ENCODE measurements at regions not wholly inside any gene's neighbourhood (a gene's known extent, or its start where the extent isn't known, plus 50 kb on each side); places are given as distances from the start of the nearest gene placed in this dataset.

DNA sequence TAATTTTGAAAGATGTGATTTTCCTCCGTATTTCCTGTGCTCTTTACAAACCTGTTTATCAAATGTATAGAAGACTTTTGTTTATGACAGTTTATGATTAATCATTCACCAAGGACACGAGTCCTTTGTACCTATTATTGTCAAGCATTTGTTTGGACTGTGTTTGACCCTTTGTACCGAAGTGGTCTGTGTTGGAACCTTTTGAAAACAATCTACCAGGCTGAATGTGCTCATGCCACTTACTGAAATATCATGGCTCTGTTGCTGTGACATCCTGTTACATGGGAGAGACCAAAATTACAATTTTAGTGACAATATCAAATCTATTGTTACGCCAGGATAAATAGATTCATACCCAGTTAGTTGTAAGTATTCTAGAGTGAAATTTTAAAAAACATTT is 193.6 kb downstream of the IRS2 start:
- no peak for DNase-seq

DNA sequence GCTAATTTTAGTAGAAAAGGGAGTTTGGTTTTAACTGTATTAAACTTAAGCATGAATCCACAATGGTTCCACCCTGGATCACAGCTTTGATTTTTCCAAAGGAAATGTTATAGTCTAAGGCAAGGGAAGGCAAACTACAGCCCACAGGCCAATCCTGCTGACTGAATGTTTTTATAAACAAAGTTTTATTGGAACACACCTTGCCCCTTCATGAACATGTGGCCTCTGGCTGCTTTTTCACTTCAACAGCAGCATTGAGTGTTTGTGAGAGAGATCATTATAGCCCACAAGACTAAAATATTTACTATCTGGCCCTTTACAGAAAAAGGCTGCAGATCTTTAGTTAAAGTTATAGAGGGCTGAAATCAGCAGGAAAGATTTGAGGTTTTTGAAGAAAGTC is 198.7 kb downstream of the IRS2 start:
- DNase-seq = no peak

DNA sequence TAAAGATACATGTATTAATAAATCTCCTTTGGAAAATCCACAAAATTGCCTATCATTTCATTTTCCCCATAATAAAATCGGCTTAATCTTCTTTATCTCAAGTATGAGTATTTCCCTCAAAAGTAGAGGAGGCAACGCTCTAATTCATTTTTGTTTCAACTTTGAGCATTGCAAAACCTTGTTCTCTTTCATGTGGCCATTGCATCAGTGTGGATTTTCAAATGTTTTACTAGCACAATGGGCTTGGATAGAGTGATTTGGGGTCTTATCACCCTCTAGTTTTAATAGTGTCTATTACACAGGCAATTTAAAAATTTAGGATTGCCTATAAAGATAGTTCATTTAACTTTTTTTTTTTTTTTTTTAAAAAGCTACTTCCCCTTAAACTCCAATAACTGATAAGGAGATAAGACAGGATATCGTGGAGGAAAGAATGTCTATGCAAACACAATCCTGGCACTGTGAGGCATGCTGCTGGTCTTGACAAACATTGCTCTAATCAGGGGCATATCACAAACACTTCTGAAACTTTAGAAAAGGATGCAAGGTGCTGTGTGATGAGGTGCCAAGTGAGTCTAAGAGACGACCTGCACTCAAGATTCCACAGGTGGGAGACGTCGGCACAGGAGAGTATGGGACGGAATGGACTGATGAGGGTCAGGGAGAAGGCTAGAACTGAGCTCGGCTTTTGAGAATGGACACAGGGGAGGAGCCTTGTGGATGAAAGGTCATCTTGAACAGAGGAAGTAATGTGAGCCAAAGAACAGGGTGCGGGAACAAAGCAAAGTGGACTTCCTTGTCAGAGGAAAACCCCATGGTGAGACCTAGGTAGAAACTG is 199.7 kb downstream of the IRS2 start:
- no peak for DNase-seq

DNA sequence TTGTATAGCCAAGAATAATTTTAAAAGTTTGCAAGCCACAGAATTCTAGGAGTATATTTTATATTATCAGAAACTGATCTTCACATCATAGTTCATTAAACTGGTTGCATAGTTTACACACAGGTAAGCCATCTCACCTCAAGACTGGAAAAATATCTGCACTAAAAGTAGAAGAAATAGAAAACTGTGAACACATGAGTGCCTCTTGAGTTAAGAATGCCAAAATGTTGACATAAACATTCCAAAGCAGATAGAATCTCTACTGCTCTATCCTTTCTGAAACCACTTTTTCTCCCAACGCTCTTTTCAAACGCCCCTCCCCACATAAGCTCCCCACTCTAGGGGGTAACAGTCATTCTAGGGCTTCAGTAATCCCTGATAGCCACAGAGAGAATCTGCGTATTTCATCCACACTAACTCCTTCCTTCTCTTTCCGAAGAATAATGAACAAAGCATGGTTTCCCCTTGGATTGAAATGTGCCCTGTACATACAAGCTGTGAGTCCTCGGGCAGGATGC is 201.5 kb downstream of the IRS2 start:
- DNase-seq = no peak

DNA sequence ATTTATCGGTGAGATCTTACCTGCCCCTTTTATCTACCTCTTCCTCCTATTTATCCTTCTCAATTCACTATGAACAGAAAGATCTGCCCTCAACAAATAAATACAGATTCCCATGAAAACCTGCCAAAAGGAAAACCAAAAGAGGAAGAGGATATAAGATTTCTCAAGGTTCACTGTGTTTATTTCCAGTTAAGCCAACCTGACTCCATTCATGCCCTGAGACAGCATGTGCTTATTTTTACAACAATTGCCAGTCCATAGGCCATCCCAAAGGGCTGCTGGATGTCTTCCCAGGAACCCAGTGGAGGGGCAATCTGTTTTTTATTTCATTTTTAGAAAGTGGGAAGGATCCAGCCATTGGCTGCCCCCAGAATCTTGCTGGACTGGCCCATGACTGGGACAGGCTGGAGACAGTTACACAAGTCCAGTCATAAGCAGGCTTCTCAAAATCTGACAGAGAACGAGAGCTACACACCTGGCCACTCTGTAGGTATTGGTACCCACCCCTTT is 209.1 kb downstream of the IRS2 start:
- DNase-seq = no peak

DNA sequence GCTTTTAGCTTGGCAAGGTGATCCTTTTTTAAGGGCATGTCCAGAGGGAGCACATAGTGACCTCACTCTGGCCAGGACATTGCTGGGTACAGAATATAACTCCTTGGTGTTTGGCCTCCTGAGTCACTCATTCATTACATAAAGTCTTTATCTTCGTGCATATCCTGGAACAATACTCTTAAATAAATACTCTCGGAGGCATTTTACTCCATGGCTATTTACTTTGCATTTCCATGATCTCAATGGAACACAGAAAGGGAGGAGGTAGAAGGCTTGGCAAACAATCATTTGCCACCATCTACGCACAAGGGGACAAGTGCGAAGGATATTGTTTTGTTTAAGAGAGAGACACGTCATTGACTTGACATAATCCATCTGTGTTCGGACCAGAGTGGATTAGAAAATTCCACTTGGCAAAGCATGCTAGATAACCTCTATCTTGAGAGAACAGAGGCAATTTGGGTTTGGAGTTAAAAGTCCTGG is 210.0 kb downstream of the IRS2 start:
- DNase-seq = no peak

DNA sequence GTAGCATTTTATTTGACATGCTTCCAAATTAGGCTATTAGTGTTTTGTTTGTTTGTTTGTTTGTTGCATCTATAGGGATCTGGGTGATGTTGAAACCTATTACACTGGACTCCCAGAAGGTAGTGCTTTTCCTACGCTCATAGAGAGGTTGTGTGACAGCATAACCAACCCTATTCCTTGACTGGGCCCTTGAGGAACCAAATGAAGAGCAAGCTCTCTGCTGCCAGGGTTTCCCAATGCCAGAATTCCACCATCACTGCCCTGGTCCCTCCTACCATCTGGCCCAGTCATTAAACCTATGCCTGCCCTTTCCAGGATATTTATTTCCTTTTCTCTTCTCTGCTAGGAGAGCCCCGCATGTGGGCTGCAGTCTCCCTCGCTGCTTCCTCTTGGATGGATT is 210.6 kb downstream of the IRS2 start:
- DNase-seq = no peak

DNA sequence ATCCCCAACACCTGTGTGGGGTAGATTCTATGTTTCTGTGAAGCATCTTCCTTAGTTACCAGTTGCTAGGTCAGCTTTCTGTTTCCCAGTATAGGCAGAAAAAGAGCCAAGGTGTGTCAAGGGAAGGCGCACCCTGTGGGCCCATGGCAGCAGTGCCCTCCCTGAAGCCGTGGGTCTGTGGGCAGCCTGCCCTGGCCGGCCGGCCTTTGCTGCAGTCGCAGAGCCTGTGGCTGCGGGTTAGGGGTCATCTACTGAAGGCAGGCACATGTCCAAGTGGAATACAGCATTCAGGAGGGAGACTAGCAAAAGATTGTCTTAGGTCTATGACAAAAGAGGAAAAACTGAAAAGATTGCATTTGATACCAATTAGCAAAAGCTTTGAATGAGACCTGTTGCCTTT is 214.0 kb downstream of the IRS2 start:
- no peak for DNase-seq

DNA sequence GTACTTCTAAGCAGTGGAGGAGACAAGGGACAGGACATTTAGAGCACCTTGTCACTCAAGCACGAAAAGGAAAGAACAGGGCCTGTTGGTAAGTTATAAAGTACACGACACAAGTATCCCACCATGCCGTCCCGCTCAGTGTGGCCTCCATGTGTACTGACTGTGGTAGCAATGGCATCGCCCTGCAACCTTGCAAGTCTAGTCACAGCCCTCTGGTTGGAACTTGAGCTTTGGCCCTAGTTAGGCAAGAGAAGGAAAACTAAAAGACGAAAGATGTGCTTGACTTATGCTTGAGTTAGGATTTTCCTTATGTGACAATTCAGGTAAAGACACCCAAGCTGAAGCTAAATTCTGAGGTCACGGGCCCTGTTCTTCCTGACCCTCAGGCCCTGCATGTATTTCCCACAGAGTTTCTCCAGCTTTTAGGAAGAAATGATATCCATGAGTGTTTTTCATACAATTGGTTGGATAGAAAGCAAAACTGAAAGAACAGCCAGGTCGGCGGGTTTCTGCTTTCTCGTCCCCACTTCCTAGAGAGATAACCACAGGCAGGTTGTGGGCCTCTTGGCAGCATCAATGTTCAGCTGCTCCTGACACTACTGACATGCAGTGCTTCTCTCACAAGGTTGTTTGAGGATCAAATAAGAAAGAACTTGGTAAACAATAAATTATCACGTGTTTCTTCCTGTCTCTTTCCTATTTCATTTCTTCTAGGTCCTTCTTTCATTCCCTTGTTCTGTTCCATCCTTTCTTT is 216.2 kb downstream of the IRS2 start:
- DNase-seq = no peak

DNA sequence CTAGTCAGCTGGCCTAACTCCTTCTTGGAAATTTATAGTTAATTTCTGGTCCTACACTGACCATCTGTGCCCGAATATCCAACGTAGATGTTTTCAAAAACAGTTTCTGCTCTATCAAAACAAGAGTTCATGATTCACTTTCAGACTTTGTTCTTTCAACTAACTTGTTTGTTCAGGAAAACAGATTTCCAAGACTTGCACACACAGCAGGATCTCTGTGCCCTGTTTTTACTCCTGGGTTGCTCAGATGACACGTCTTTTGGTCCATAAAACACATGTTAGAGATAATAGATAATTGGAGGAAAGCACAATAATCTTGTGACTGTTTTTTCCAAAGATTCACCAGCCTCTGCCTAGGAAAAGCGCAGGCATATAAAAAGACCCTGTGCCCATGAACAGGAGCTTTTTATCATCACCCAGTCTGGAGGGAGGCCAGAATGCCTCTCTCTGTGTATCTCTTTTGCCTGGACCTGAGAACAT is 218.0 kb downstream of the IRS2 start:
- DNase-seq = no peak

DNA sequence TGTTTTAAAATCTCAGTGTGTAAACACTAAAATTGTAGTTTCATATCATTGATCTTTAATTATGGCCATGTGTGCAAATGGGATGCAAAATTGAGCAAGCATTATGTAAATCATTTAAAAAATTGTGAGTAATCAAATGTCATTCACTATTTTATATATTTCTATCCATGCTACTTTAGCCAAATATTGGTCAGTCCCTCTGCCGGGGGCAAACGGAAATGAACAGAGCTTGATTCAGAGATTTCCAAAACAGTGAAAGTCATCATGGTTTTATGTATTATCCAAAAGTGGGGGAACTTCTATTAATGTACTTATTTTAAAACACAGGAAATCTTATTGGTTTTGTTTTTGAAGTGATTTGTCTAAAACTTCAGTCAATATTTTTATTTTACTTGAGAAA is 219.1 kb downstream of the IRS2 start:
- DNase-seq = no peak

DNA sequence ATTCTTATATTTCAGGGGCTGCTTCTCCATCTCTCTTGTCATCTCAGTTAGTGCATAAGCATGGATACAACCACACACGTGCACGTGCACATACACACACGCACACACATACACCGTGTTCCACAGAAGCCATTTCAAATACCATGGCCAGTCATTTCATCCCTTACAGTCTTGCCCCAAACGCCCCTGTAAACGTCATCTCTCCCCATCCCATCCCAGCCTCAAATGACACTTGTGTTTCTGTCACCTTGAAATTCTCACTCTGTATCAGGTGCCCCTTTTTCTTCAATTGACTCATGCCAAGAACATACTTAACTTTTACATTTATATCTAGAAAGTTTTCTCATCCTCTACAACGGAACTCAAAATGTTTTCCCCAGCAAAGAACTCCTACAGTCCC is 220.5 kb downstream of the IRS2 start:
- DNase-seq = no peak

DNA sequence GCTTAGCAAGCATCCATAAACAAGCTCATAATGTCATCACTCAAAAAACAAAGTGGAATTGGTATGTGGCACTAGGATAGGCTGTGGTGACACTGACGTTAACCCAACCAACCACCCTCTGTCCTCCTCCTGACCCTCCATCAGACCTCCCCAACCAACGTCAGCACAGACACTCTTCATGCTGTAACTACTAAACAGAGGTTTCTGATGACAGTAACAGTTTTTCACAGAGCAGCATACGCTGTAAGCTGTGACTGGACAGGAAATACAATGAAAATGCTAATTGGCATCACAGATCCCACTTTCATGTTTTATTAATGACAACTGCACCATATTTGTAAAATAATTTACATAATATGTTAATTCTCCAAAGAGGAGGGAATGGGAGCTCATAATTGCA is 238.0 kb downstream of the IRS2 start:
- DNase-seq = no peak

DNA sequence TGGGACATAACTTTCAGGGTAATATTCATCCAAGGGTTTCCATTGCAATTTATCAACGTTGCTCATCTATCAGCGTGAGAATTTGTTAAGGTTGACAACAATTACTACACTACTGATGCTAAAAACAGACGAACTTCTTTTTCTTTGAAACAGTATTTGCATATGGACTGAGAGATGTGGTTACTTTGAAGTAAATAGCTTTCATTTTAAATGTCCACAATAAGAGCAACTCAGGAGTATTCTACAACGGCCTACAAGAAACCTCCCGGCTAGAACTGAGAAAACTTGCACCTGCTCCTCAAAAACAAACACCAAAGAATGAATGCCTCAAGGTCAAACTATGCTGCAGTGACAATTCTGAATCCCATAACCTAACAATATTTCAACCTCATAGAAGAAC is 238.4 kb downstream of the IRS2 start:
- no peak for DNase-seq

DNA sequence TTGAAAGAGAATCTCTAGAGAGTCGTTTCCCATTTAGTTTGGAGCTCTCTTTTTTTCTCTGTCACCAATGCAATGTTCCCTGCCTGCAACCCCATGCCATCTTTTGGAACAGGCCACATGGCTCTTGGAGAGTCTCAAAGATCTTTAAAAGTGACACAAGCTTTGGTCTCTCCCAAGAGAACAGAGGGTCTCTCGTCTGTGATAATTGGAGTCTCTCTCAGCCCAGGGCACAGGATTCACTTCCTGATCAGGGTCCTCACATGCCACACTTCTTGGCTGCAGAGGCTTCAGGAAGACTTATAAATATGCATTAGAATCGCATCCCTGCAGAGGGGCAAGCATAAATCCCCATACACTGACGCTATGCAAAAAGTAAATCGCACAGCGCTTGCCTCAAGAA is 240.5 kb downstream of the IRS2 start:
- DNase-seq = no peak

DNA sequence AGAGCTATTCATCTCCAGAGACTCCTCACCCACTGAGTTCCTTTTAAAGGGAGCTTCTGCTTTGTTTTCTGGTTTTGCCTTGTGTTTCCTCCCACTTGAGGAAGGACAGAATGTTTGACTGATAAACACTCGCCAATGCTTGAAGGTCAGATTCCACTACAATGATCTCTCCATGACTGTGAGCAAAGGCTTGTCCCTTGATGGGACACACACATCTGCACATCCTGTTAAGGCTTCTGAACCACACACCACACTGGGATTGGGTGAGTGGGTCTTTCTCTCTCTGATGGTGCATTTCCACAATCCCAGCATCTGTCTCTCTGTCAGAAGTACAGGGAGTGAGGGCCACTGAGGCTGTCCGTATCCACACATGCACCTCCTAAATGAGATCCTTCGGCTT is 245.3 kb downstream of the IRS2 start:
- no peak for DNase-seq

DNA sequence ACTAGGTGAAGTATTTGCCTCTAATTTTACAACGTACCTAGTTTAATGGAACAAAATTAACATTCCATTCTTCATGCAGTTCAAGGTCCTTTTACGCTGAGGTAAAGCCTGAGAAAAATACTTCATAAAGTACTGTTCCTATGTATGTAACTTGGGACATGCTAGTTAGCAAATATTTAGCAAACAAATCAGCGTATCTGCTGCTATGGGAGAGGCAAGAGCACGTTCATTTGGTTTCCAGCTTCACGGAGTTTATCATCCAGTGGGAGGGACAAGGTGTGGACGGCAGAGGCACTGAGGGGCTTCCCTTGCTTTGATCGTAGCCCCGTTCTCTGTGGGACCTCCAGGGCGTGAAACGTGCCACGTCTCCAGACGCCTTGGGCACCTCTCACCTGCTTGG is 248.8 kb downstream of the IRS2 start:
- DNase-seq = no peak

DNA sequence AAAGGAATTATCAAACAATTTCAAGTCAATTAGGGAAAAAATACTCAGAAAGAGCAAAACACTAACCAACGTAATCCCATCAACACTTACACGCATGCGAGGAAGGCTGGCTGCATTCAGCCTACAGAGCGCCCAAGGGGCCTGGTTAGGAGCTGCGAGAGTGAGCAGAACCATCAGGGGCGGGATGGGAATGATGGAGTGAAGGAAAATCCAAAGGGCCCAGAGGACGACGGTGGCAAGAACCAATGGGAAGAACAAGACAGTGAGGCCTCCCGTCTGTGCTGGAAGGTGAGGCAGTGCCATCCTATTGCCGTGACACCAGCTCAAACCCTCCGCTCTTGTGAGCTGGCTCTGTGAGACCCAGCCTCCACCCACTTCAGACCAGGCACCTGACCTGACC is 253.0 kb downstream of the IRS2 start:
- no peak for DNase-seq

DNA sequence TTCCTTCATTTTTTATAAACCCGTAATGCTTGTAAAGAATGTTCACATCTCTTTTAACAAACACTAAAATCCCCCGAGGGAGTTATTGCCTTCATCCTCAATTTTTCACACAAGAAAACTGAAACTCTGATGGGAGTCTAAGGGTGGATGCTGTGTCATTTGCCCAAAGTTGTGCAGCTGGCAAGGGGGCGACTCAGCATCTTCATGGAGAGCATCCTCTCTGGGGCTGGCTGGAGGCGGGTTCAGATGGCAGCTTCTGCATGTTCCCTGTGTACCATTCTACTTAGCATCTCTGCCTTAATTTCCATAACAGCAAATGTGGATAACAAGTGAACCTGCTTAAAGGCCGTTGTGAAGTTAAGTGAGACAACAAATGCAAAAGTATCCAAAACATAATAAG is 256.4 kb downstream of the IRS2 start:
- no peak for DNase-seq

DNA sequence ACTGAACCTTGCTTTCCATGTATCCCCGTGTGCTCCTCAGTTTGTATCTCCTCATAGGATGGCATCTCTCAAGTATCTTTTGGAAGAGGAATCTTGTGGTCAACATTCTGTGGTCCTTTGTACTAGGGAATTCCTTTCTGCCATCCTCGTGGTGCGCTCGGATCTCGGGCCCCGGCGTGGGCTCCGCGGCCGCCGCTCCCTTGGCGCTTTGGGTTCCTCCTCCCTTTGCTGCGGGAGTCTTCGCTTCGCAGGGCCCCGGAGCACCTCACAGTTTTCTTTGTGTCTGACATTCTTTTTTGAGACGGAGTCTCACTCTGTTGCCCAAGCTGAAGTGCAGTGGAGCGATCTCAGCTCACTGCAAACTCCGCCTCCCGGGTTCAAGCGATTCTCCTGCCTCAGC is 264.7 kb downstream of the IRS2 start:
- DNase-seq = no peak

DNA sequence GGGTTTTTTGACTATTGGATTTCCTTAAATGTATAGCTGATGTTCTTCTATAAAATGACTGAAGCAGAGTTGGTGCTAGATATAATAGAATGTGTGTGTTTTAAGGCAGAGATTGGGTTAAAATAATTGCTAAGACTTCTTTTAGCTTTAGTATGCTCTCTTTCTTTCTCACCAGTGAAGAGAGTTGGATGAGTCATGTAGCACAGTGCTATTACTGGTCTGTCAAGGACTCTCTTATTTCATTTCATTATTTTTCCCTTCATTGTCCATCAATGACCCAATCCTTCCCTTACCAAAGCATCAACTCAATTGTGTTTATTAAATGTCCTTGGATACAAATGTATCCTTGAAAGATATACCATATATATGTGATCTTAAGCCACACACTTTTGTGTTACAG is 268.9 kb downstream of the IRS2 start:
- DNase-seq = no peak

DNA sequence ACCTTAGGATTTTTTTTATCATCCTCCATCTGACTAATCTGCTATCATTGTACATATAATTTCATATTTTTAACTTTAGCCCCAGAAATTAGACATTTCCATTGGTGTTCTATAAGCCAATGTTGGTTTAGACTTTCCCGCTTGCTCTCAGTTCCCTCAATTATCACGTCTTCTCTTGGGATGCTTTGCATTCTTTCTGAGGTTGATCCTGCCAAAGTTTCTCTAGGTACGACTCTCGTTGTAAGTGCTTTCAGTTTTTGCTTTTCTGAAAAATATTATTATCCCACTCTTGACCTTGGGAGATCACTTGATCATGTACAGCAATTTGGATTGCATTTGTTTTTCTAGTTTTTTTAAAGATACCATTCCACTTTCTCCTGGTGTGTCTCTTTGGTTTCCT is 270.2 kb downstream of the IRS2 start:
- DNase-seq = no peak

DNA sequence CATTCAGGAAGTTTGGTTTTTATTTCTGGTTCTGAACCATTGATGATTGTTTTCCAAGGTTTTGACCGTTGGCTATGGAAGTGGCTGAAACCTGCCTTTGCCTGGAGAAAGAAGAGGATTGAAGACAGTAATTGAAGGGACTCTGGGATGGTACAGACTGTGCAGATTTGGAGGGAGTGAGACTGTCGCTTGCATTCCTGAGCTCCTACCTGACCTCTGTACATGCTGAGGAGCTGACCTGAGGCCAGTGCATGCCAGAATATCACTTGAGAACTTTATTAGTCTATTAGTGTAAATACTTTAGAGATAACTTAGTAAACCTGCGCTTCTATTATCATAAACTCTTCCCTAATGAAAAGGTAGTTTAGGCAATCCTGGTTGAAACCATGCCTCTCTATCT is 276.4 kb downstream of the IRS2 start:
- no peak for DNase-seq
